Trophoblast cell (in vitro differentiated cells and primary cell): ENCODE measurements at regions not wholly inside any gene's neighbourhood (a gene's known extent, or its start where the extent isn't known, plus 50 kb on each side); places are given as distances from the start of the nearest gene placed in this dataset.

ENCODE experiments used
- DNase-seq, 2 donors: peaks; one replicate each; pipeline ENCODE4 v3.0.0-alpha.2; 2016
- H2AFZ ChIP-seq: 2 replicates; pipeline ENCODE4 v1.6.1; 2013; ENCODE audit warnings: low read length, moderate library complexity, mild to moderate bottlenecking; ENCODE audit not compliant: insufficient read depth, poor library complexity
- H2AK5ac ChIP-seq: 2 replicates; pipeline ENCODE4 v1.6.1; 2013; ENCODE audit warnings: mild to moderate bottlenecking, low read length
- H2BK120ac ChIP-seq: 2 replicates; pipeline ENCODE4 v1.6.1; 2013; ENCODE audit warnings: low read length, mild to moderate bottlenecking, moderate library complexity; ENCODE audit not compliant: insufficient read depth, poor library complexity
- H2BK12ac ChIP-seq: 2 replicates; pipeline ENCODE4 v1.6.1; 2013; ENCODE audit warnings: mild to moderate bottlenecking, low read length, moderate library complexity
- H2BK5ac ChIP-seq: 2 replicates; pipeline ENCODE4 v1.6.1; 2013; ENCODE audit warnings: low read length, low read depth, moderate library complexity, mild to moderate bottlenecking; ENCODE audit not compliant: poor library complexity
- H3K14ac ChIP-seq: 2 replicates; pipeline ENCODE4 v1.6.1; 2013; ENCODE audit warnings: mild to moderate bottlenecking, low read length
- H3K18ac ChIP-seq: 2 replicates; pipeline ENCODE4 v1.6.1; 2013; ENCODE audit warnings: mild to moderate bottlenecking, low read length
- H3K23ac ChIP-seq: 2 replicates; pipeline ENCODE4 v1.6.1; 2013; ENCODE audit warnings: low read length
- H3K27ac ChIP-seq: 2 replicates; pipeline ENCODE4 v1.5.1; 2013; ENCODE audit warnings: low read depth, mild to moderate bottlenecking, inconsistent platforms, low read length, moderate library complexity
- H3K27me3 ChIP-seq: 2 replicates; pipeline ENCODE4 v1.6.1; 2013; ENCODE audit warnings: inconsistent platforms, mild to moderate bottlenecking, low read length, moderate library complexity; ENCODE audit not compliant: insufficient read depth
- H3K36me3 ChIP-seq, 2 experiments: 1 replicate in 1 of 2; 2 replicates in 1 of 2; pipeline ENCODE4 v1.6.1; 2013; ENCODE audit warnings: low read length in 2 of 2, mild to moderate bottlenecking in 2 of 2, moderate library complexity in 1 of 2; ENCODE audit not compliant: insufficient read depth in 2 of 2, control insufficient read depth in 1 of 2
- H3K4ac ChIP-seq: 2 replicates; pipeline ENCODE4 v1.6.1; 2013; ENCODE audit warnings: low read depth, mild to moderate bottlenecking, low read length, moderate library complexity
- H3K4me1 ChIP-seq, 2 experiments: 1 replicate in 1 of 2; 2 replicates in 1 of 2; pipeline ENCODE4 v1.6.1; 2013; ENCODE audit warnings: low read length in 2 of 2, mild to moderate bottlenecking in 2 of 2, moderate library complexity in 1 of 2; ENCODE audit not compliant: insufficient read depth in 2 of 2, control insufficient read depth in 1 of 2
- H3K4me2 ChIP-seq: 2 replicates; pipeline ENCODE4 v1.6.1; 2013; ENCODE audit warnings: inconsistent platforms, mild to moderate bottlenecking, low read length, moderate library complexity
- H3K4me3 ChIP-seq: 2 replicates; pipeline ENCODE4 v1.5.1; 2013; ENCODE audit warnings: mild to moderate bottlenecking, low read depth, low read length, inconsistent platforms
- H3K79me1 ChIP-seq: one replicate; pipeline ENCODE4 v1.6.1; 2013; ENCODE audit warnings: low read length
- H3K79me2 ChIP-seq: 2 replicates; pipeline ENCODE4 v1.6.1; 2013; ENCODE audit warnings: low read length, mild to moderate bottlenecking; ENCODE audit not compliant: control insufficient read depth, insufficient read depth, poor library complexity
- H3K9ac ChIP-seq: 2 replicates; pipeline ENCODE4 v1.6.1; 2013; ENCODE audit warnings: mild to moderate bottlenecking, low read length
- H3K9me3 ChIP-seq: 2 replicates; pipeline ENCODE4 v1.6.1; 2013; ENCODE audit warnings: low read depth, mild to moderate bottlenecking, control low read depth, inconsistent platforms, low read length; ENCODE audit not compliant: insufficient read depth
- H4K12ac ChIP-seq: 2 replicates; pipeline ENCODE4 v1.6.1; 2013; ENCODE audit warnings: low read depth, mild to moderate bottlenecking, low read length, moderate library complexity
- H4K8ac ChIP-seq: 2 replicates; pipeline ENCODE4 v1.6.1; 2013; ENCODE audit warnings: low read depth, mild to moderate bottlenecking, low read length, moderate library complexity
- H4K91ac ChIP-seq: one replicate; pipeline ENCODE4 v1.6.1; 2013; ENCODE audit warnings: low read depth, mild to moderate bottlenecking, low read length, moderate library complexity
- WGBS: extraction: QIAGEN DNeasy Blood & Tissue Kit; methylation state at CpG from one replicate; pipeline ENCODE4 v1.1.7; 2013; ENCODE audit warnings: missing lambda C conversion rate; ENCODE audit not compliant: insufficient read length, insufficient coverage; ENCODE audit errors: extremely low coverage; 5-methylcytosine and 5-hydroxymethylcytosine counted together

DNA sequence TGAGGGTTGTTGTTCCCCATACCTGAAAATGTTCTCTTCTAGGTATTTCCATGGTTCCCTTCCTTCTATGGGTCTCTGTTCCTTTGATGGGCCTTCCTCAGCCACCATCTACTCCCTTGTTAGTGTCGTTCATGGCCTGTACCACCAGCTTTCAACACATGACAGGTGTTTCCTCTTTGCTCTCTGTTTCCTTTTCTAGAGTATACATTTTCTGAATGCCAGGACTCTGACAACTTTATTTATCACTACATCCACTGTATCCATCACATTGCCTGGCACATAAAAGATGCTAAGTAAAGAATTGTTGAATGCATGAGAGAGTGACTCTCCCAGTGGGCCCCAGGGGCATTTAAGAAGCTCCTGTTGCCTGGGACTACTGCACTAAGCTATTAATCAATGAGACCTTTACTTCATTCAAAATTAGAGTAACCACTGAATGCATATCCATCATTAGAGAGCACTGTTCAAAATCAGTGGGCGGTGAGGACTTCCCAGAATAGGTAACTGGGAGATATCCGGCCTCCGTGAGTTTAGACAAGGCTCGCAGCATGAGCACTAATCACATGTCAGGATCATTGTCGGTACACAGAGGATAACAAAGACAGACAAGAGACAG lies 255.0 kb downstream of the CBLN1 start:
- H3K4ac ChIP-seq, result no peak overlapping the region
- H3K9me3 ChIP-seq, result peaks cover 2% of the 10 kb centered on the region
- H3K36me3 ChIP-seq, result no peaks in the 10 kb centered on the region
- H2BK5ac ChIP-seq, result no peak overlapping the region
- H3K4me1 ChIP-seq, result no peaks in the 10 kb centered on the region
- H3K23ac ChIP-seq, result no peak overlapping the region
- H4K12ac ChIP-seq, result no peak overlapping the region
- H3K4me2 ChIP-seq, result no peak overlapping the region
- no peak overlapping the region for H2AFZ ChIP-seq
- H3K9ac ChIP-seq, result no peak overlapping the region
- no peak overlapping the region for H3K27ac ChIP-seq
- H3K4me3 ChIP-seq, result no peak overlapping the region
- H2AK5ac ChIP-seq, result no peak overlapping the region
- no CpG with 5 or more reads among the region's 6 CpGs for WGBS
- H4K8ac ChIP-seq, result no peak overlapping the region
- H2BK12ac ChIP-seq, result no peak overlapping the region
- DNase-seq, result no peak
- H3K27me3 ChIP-seq, result no peaks in the 10 kb centered on the region
- H3K18ac ChIP-seq, result no peak overlapping the region
- H4K91ac ChIP-seq, result no peak overlapping the region
- no peaks in the 10 kb centered on the region for H3K79me1 ChIP-seq
- H2BK120ac ChIP-seq, result no peak overlapping the region
- no peak overlapping the region for H3K14ac ChIP-seq
- H3K79me2 ChIP-seq, result no peaks in the 10 kb centered on the region

GRCh38 chr16:49024896-49025295 lies 256.7 kb downstream of the CBLN1 start:
- Histone ChIP-seq H3K36me3 (no peaks in the 10 kb centered on the region), H2BK5ac (no peak overlapping the region), H3K9ac (no peak overlapping the region), H3K4me2 (no peak overlapping the region), H3K18ac (no peak overlapping the region), H3K4me1 (no peaks in the 10 kb centered on the region), H4K8ac (no peak overlapping the region), H2BK12ac (no peak overlapping the region), H2BK120ac (no peak overlapping the region), H2AFZ (no peak overlapping the region), H4K12ac (no peak overlapping the region), H3K4me3 (no peak overlapping the region), H3K4ac (no peak overlapping the region), H3K79me1 (no peaks in the 10 kb centered on the region), H3K23ac (no peak overlapping the region), H3K27me3 (no peaks in the 10 kb centered on the region), H3K79me2 (no peaks in the 10 kb centered on the region), H3K9me3 (peaks cover 2% of the 10 kb centered on the region), H2AK5ac (no peak overlapping the region), H3K27ac (no peak overlapping the region), H4K91ac (no peak overlapping the region), H3K14ac (no peak overlapping the region)
- no peak for DNase-seq
- WGBS, result no CpG with 5 or more reads among the region's 8 CpGs

GRCh38 chr16:49024016-49024415 lies 257.6 kb downstream of the CBLN1 start:
- no CpG with 5 or more reads among the region's 7 CpGs for WGBS

DNA sequence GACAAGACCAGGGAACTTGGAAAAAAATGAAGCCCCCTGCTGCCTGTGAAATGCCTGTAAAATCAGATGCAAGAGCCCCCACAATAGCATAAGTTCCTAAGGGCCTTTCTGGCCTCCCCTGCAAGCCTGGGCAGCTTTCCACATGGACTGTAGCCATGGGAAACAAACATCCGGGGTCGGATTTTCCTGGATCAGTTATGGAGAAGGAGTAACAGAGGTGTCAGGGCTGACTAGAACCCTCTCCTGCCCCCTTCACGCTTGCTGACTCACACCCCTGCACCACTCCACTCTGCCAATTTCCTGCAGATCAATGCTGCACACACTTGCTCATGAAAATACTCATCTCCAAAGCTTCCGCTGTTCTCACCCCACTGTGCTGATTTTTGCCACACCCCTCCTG lies 258.6 kb downstream of the CBLN1 start:
- Histone ChIP-seq H3K23ac (no peak overlapping the region), H2AFZ (no peak overlapping the region)

More at GRCh38 chr16:49024016-49024415, 257.6 kb downstream of the CBLN1 start:
- Histone ChIP-seq H2AFZ (no peak overlapping the region), H3K4ac (no peak overlapping the region), H3K9me3 (peaks cover 2% of the 10 kb centered on the region), H3K79me2 (no peaks in the 10 kb centered on the region), H4K91ac (no peak overlapping the region), H2BK120ac (no peak overlapping the region), H3K18ac (no peak overlapping the region), H2AK5ac (no peak overlapping the region), H3K4me3 (no peak overlapping the region), H3K79me1 (no peaks in the 10 kb centered on the region), H2BK5ac (no peak overlapping the region), H3K9ac (no peak overlapping the region), H2BK12ac (no peak overlapping the region), H4K8ac (no peak overlapping the region), H3K4me1 (no peaks in the 10 kb centered on the region), H3K36me3 (no peaks in the 10 kb centered on the region), H4K12ac (no peak overlapping the region), H3K14ac (no peak overlapping the region), H3K4me2 (no peak overlapping the region), H3K27me3 (no peaks in the 10 kb centered on the region), H3K23ac (no peak overlapping the region), H3K27ac (no peak overlapping the region)
- DNase-seq, result no peak

More for the DNA sequence above, 258.6 kb downstream of the CBLN1 start:
- WGBS, result no CpG with 5 or more reads among the region's 4 CpGs
- Histone ChIP-seq H3K9me3 (peaks cover 2% of the 10 kb centered on the region), H3K79me1 (no peaks in the 10 kb centered on the region), H3K18ac (no peak overlapping the region), H4K12ac (no peak overlapping the region), H3K4me3 (no peak overlapping the region), H2BK12ac (no peak overlapping the region), H3K79me2 (no peaks in the 10 kb centered on the region), H3K9ac (no peak overlapping the region), H2BK120ac (no peak overlapping the region), H3K4me2 (no peak overlapping the region), H3K27me3 (no peaks in the 10 kb centered on the region), H3K27ac (no peak overlapping the region), H3K4ac (no peak overlapping the region), H3K4me1 (no peaks in the 10 kb centered on the region), H3K36me3 (no peaks in the 10 kb centered on the region), H4K8ac (no peak overlapping the region), H2AK5ac (no peak overlapping the region), H3K14ac (no peak overlapping the region), H2BK5ac (no peak overlapping the region), H4K91ac (no peak overlapping the region)
- no peak for DNase-seq
